IgD-negative memory B cell (primary cell): ENCODE measurements at regions not wholly inside any gene's neighbourhood (a gene's known extent, or its start where the extent isn't known, plus 50 kb on each side); places are given as distances from the start of the nearest gene placed in this dataset.
A peak's percentile ranks its signal among the peaks of the same experiment; 100 is the strongest.
"Not testable (repeated sequence)": the region's sequence is repeated elsewhere in the genome, so short reads cannot be mapped to it uniquely, and the experiment has no call there.

Experiments used
- H3K27ac Mint-ChIP-seq, 3 donors: one replicate each; pipeline ENCODE4 v1.8.0; 2020 to 2022; ENCODE audit warnings: mild to moderate bottlenecking in 3 of 3, mixed read lengths in 3 of 3, moderate library complexity in 1 of 3
- H3K27me3 Mint-ChIP-seq: one replicate; pipeline ENCODE4 v1.8.0; 2021; ENCODE audit warnings: mixed read lengths
- H3K36me3 Mint-ChIP-seq: one replicate; pipeline ENCODE4 v1.8.0; 2020; ENCODE audit warnings: mild to moderate bottlenecking, mixed read lengths
- H3K4me1 Mint-ChIP-seq, 3 donors: one replicate each; pipeline ENCODE4 v1.8.0; 2020 to 2022; ENCODE audit warnings: mixed read lengths in 3 of 3, mild to moderate bottlenecking in 1 of 3
- H3K4me3 Mint-ChIP-seq, 4 donors: one replicate each; pipeline ENCODE4 v1.8.0; 2020 to 2022; ENCODE audit warnings: mild to moderate bottlenecking in 4 of 4, mixed read lengths in 4 of 4, moderate library complexity in 3 of 4
- H3K9me3 Mint-ChIP-seq, 3 donors: one replicate each; pipeline ENCODE4 v1.8.0; 2020 to 2021; ENCODE audit warnings: mixed read lengths in 3 of 3, mild to moderate bottlenecking in 1 of 3

DNA sequence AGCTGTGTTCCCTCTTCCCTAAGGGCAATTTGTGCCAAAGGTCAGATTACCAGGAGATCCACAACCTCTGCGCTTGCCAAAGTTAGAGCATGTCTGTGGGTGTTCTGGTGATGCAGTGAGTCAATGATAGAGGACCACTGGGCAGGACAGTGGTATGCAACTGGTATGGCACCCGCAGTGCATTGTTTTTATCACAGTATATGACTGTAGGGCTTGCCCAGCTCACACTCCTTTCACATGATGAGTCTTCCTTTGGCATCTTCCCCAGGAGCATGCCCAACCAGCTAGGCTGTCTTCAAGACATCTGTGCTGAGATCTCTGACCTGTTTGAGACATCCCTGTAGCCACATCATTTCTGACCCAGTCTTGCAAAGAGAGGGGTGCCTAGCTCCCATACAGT is 1650.0 kb upstream of the CDH6 start:
- peaks cover 0 to 4% (median 3%) of the 10 kb centered on the region in 3 donors for H3K9me3 Mint-ChIP-seq
- H3K27me3 Mint-ChIP-seq: no peaks in the 10 kb centered on the region
- H3K4me3 Mint-ChIP-seq: no peak overlapping the region
- no peak overlapping the region for H3K27ac Mint-ChIP-seq
- H3K4me1 Mint-ChIP-seq: no peaks in the 10 kb centered on the region
- H3K36me3 Mint-ChIP-seq: no peaks in the 10 kb centered on the region

DNA sequence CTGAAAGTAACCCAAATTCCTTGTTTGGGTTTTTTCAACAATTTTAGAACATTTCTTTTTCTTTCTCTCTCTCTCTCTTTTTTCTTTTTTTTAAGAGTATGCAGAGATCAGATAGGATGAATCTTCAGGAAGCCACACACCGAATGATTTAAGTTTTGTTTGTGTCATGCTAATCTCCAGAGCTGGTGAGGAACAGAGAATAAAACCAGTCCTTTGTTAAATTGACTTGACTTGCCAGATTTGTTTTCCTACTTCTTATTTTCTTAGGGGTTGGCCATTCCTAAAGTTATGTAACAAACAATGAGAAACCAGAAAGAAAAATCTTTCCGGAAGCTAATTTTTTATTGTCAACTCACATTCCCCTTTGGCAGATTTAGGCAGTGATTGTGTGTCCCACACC is 1669.3 kb upstream of the CDH6 start:
- Mint-ChIP-seq H3K4me1 (no peaks in the 10 kb centered on the region), H3K27ac (no peak overlapping the region), H3K27me3 (no peaks in the 10 kb centered on the region), H3K9me3 (peaks cover 0 to 7% (median 4%) of the 10 kb centered on the region in 3 donors), H3K36me3 (no peaks in the 10 kb centered on the region), H3K4me3 (no peak overlapping the region)

DNA sequence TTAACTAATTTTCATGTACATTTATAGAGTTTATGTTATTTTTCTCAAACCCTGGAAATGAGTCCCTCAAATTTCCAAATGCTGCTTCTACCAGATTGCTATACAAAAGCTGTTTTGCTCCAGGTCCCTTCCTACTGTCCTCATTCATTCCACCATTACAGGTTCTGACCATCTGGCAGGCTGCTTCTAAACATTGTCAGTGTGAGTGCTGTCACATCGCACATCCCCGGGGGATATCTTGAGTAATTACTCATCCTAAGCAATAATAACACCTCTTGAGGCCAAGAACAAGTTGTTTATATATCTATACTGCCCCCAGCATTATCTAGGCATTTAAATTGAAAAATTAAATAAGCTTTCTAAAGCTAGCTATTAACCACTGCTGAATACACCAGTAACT is 1675.3 kb upstream of the CDH6 start:
- Mint-ChIP-seq H3K27me3 (no peaks in the 10 kb centered on the region), H3K36me3 (no peaks in the 10 kb centered on the region), H3K9me3 (peaks cover 0 to 4% (median 0%) of the 10 kb centered on the region in 3 donors), H3K4me3 (no peak overlapping the region), H3K4me1 (no peaks in the 10 kb centered on the region), H3K27ac (no peak overlapping the region)

DNA sequence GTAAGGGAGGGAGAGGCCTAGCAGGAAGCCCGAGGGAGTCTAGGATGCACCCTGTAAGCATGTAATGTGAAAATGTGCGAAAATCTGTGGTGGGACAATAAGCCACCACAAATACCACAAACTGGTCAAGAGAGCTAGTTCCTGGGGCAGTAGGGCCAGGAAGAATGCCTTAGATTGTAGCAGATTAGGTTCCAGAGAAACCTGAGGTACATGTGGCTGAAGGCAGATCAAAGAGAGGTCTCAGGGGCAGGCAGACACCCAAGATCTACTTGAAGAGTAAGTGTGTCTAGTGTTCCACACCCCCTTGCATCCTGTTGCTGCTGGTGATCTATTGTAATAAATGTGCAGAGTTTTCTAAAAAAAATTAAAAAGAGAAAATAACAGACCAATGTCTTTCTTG is 1677.3 kb upstream of the CDH6 start:
- H3K27ac Mint-ChIP-seq: no peak overlapping the region

DNA sequence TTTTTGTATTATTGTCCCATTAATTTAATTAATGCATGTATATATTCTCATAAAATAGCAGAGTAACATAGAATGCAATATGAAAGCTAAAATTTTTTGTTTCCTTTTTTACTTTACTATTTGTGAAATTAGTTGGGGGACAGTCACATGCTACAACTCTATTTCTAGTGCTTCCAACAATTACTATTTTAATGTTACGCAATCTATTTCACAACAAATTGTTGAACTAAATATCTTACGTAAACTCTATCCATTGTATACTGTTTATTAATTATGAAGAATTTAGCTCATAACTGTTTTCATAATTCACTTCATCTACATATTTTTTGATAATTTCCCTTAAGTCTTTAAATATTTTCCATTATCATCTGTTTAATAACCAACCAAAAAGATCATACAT is 1685.4 kb upstream of the CDH6 start:
- Mint-ChIP-seq H3K27me3 (no peaks in the 10 kb centered on the region), H3K36me3 (no peaks in the 10 kb centered on the region), H3K4me1 (no peaks in the 10 kb centered on the region), H3K4me3 (no peak overlapping the region), H3K9me3 (peaks cover 3 to 8% (median 3%) of the 10 kb centered on the region in 3 donors), H3K27ac (no peak overlapping the region)

More for the DNA sequence above, 1677.3 kb upstream of the CDH6 start:
- no peaks in the 10 kb centered on the region for H3K27me3 Mint-ChIP-seq
- no peak overlapping the region for H3K4me3 Mint-ChIP-seq
- H3K36me3 Mint-ChIP-seq: no peaks in the 10 kb centered on the region
- peaks cover 0 to 4% (median 0%) of the 10 kb centered on the region in 3 donors for H3K9me3 Mint-ChIP-seq
- H3K4me1 Mint-ChIP-seq: no peaks in the 10 kb centered on the region

DNA sequence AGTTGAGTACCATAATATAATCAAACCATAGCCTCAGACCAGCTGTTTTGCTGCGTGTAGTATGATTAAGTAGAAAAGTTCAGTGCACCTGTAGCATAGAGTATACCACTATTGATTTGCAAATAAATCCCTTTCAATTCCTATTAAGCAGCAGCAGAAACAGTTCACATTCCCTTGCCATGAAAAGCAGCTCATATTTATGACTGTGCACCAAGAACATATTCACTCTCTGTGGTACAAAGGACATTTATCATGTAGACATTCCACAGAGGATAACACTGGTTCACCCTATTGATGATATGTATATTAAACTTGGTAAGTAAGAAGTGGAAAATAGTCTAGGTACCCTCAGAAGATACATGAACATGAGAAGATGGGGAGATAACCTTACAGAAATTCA is 1689.1 kb upstream of the CDH6 start:
- Mint-ChIP-seq H3K4me3 (no peak overlapping the region), H3K36me3 (no peaks in the 10 kb centered on the region), H3K27ac (no peak overlapping the region), H3K4me1 (no peaks in the 10 kb centered on the region), H3K9me3 (peaks cover 6 to 12% (median 7%) of the 10 kb centered on the region in 3 donors), H3K27me3 (no peaks in the 10 kb centered on the region)

DNA sequence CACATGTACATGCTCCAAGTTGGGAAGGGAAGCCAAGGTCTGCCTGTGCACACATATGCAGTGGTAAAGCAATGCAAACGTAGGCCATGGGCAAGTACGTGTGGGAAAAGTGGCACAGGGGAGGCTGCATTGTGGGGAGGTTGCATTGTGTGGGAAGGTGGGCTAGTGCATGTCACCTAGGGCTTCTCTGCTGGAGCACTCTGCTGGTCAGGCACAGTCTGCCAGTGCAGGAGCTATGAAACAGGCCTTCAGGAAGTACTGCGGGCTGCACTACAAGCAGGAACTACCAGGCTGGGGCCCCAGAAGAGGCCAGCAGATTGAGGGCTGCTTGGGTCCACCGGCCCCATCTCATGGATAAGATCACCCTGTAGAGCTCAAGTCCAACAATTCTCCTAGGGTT is 1694.6 kb upstream of the CDH6 start:
- Mint-ChIP-seq H3K9me3 (peaks cover 10 to 32% (median 20%) of the 10 kb centered on the region in 3 donors), H3K27me3 (no peaks in the 10 kb centered on the region), H3K4me1 (no peaks in the 10 kb centered on the region), H3K27ac (no peak overlapping the region), H3K36me3 (peaks cover 1% of the 10 kb centered on the region), H3K4me3 (no peak overlapping the region)

DNA sequence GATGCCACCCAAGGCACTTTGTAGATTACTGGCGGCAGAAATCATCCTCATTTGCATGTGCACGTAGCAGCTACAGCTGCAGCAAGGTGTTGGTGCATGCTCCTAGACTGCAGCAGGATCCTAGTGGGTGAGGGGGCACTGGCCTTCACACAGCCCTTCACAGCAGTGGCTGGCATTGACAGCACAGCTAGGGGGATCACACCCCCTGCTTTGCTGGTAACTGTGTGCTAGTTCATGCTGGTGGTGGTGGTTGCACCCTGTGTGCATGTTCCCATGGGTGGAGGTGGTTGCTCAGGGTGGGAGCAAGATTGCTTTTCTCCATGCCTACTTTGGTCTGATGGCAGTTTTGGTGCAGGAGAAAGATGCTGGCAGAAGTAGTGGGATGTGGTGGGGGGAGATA is 1695.1 kb upstream of the CDH6 start:
- Mint-ChIP-seq H3K4me3 (peak overlapping the region in 1 of 4 donors; percentile 28), H3K9me3 (peaks cover 10 to 32% (median 20%) of the 10 kb centered on the region in 3 donors), H3K4me1 (no peaks in the 10 kb centered on the region), H3K27me3 (no peaks in the 10 kb centered on the region), H3K27ac (no peak overlapping the region), H3K36me3 (peaks cover 1% of the 10 kb centered on the region)

DNA sequence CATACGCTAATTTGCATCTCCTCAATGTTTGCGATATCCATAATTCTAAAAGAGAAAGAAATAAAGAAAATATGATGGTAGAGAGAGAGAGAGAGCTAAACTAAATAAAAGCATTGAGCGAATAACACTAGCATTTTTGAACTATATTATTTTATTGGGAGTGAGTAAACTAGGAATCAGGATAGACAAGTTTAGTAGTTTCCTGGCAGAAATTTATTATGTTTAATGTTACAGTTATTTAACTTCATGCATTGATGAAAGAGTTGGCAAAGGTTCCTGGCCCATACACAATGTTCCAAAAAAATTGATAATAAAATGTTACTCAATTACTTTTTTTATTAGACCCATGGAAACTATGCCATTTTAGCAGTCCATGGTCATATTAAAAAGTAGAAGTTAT is 1708.2 kb upstream of the CDH6 start:
- no peaks in the 10 kb centered on the region for H3K36me3 Mint-ChIP-seq
- no peak overlapping the region for H3K27ac Mint-ChIP-seq
- H3K4me1 Mint-ChIP-seq: no peaks in the 10 kb centered on the region
- no peaks in the 10 kb centered on the region for H3K27me3 Mint-ChIP-seq
- H3K9me3 Mint-ChIP-seq: peaks cover 0 to 22% (median 4%) of the 10 kb centered on the region in 3 donors
- H3K4me3 Mint-ChIP-seq: no peak overlapping the region

DNA sequence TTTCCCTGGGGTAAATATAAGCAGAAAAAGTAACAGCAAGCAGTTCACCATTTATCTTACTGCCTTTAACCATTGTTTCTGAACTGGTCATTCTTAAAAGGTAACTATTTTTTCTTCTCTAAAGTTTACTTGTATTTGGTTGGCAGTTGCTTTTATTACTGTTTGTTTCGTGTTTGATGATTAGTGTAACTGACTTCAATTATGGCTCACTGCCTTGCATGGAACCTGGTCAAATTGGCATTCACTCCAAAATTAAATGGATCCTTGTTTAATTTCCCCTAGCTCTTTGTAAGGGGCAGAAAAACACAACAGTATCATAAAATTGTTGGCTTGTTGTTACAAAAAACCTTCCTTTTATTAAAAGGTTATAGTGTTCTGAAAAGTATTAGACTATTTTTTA is 1723.9 kb upstream of the CDH6 start:
- H3K27ac Mint-ChIP-seq: no peak overlapping the region
- peaks cover 2 to 18% (median 3%) of the 10 kb centered on the region in 3 donors for H3K9me3 Mint-ChIP-seq
- no peaks in the 10 kb centered on the region for H3K27me3 Mint-ChIP-seq
- no peaks in the 10 kb centered on the region for H3K4me1 Mint-ChIP-seq
- H3K36me3 Mint-ChIP-seq: no peaks in the 10 kb centered on the region
- no peak overlapping the region for H3K4me3 Mint-ChIP-seq

DNA sequence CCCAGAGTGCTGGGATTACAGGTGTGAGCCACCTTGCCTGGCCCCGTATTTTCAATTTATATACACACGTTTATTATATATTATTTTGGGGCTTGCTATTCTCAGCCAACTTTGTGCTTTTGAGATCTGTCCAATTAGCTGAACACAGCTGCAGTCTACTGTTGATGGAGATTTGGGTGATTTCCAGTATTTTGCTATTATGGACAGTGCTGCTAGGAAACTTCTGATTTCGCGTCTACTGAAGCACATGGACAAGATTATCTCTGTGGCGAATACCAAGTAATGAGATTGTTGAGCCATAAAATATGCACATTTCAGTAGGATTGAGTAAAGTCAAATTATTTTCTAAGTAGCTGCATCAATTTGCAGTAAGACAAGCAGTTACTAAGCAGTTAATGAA is 1731.2 kb upstream of the CDH6 start:
- H3K27me3 Mint-ChIP-seq: no peaks in the 10 kb centered on the region
- H3K4me3 Mint-ChIP-seq: no peak overlapping the region
- H3K27ac Mint-ChIP-seq: no peak overlapping the region
- no peaks in the 10 kb centered on the region for H3K4me1 Mint-ChIP-seq
- H3K9me3 Mint-ChIP-seq: peaks cover 0 to 8% (median 0%) of the 10 kb centered on the region in 3 donors
- H3K36me3 Mint-ChIP-seq: no peaks in the 10 kb centered on the region

DNA sequence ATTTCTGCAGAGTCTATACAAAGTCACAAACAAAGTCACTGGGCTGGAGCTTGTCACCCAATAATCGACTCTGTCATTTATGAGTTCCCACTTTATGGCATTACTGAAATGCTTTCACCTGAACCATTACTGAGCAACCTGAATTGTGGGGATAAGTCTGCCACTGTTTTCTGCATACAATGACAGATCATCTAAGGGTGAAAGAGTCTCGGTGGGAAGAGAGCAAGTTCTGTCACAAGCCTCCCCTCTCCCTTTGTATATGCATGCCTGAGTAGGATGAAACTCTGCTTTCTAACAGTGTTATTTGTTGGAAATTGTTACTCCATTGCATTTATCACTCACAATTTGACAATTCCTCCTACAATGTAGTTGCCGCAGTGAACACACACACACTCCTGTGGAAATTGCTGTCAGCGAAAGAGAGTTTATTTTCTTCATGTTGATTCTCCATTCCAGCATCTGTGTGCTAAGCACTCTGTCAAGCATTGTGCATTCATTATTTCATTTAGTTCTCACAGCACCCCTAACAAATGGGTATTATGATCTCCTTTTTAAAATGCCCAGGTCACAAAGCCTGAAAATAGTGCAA is 1732.4 kb upstream of the CDH6 start:
- H3K9me3 Mint-ChIP-seq: no peaks in the 10 kb centered on the region
- H3K4me3 Mint-ChIP-seq: no peak overlapping the region
- H3K27me3 Mint-ChIP-seq: no peaks in the 10 kb centered on the region
- H3K4me1 Mint-ChIP-seq: no peaks in the 10 kb centered on the region
- no peak overlapping the region for H3K27ac Mint-ChIP-seq
- H3K36me3 Mint-ChIP-seq: no peaks in the 10 kb centered on the region

DNA sequence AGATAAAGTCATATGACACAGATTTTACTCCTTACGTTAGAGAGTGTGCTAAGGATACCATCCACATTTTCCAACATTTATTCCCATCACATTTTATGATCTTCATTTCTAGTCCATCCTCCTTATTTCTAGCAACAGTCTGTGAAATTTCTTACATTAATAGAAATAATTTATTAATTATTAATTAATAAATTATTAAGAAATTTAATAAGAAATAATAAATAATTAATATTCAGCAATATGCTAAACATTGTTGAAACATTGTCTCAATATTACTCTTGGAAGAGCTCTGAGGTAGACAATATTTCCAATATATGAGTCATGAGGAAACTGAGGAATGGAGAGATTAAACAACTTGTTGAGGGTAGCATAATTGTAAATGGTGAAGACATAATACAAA is 1742.5 kb upstream of the CDH6 start:
- not testable (repeated sequence) for H3K27ac Mint-ChIP-seq, H3K27me3 Mint-ChIP-seq, H3K9me3 Mint-ChIP-seq, H3K36me3 Mint-ChIP-seq, H3K4me3 Mint-ChIP-seq, H3K4me1 Mint-ChIP-seq

DNA sequence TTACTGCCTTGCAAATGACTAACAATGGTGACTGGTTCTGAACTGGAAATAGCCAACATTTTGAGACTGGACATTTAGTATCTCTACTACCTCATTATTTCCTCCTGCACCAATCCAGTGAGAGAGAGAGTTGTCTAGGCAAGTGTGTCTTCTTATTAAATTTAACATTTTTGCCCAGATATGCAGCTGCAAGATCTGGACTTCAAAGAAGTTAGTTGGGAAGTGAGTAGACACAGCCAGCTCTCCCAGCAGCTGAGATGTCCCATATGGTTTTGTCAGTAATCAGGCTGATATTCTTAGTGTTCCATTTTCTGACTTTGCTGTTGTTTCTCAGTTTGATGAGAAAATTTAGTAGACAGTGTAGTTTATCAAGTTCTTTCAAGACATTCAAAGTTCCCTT is 1778.8 kb upstream of the CDH6 start:
- Mint-ChIP-seq H3K4me1 (no peaks in the 10 kb centered on the region), H3K9me3 (peaks cover 3 to 6% (median 3%) of the 10 kb centered on the region in 3 donors), H3K27me3 (no peaks in the 10 kb centered on the region), H3K4me3 (no peak overlapping the region), H3K36me3 (no peaks in the 10 kb centered on the region), H3K27ac (no peak overlapping the region)

DNA sequence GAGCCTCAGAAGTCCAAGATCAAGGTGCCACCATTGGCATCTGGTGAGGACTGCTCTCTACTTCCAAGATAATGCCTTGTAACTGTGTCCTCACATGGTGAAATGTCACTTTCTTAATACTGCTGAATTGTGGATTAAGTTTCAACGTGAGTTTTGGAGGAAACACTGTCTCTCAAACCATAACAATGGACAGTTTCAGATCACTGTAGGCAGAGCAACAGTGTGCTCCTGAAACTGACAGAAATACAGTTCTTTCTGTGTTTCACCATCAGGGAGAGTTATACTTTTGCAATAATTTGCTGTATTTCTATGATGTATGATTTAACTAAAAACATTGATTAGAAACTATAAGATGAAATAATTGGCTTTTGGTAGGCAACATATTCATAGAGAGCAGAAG is 1780.5 kb upstream of the CDH6 start:
- no peaks in the 10 kb centered on the region for H3K4me1 Mint-ChIP-seq
- H3K27me3 Mint-ChIP-seq: no peaks in the 10 kb centered on the region
- H3K36me3 Mint-ChIP-seq: no peaks in the 10 kb centered on the region
- no peak overlapping the region for H3K4me3 Mint-ChIP-seq
- H3K9me3 Mint-ChIP-seq: peaks cover 3 to 6% (median 3%) of the 10 kb centered on the region in 3 donors
- H3K27ac Mint-ChIP-seq: no peak overlapping the region

DNA sequence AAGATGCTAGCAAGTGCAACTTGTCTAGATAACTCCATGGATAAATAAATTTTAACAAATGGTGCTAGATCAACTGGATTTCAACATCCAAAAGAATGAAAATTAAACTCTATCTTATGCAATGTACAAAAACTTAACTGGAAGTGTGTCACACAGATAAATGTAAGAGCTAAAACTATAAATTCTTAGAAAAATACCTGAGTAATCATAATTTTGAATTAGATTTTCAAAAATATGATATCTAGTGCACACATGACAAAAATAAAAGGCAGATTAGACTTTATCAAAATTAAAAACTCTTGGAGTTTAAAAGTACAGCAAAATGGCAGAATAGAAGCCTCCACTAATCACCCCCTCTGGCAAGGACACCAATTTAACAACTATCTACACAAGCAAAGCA is 1791.2 kb upstream of the CDH6 start:
- H3K9me3 Mint-ChIP-seq: peaks cover 3 to 26% (median 3%) of the 10 kb centered on the region in 3 donors
- H3K4me1 Mint-ChIP-seq: no peaks in the 10 kb centered on the region
- no peaks in the 10 kb centered on the region for H3K36me3 Mint-ChIP-seq
- no peak overlapping the region for H3K4me3 Mint-ChIP-seq
- no peaks in the 10 kb centered on the region for H3K27me3 Mint-ChIP-seq
- no peak overlapping the region for H3K27ac Mint-ChIP-seq

DNA sequence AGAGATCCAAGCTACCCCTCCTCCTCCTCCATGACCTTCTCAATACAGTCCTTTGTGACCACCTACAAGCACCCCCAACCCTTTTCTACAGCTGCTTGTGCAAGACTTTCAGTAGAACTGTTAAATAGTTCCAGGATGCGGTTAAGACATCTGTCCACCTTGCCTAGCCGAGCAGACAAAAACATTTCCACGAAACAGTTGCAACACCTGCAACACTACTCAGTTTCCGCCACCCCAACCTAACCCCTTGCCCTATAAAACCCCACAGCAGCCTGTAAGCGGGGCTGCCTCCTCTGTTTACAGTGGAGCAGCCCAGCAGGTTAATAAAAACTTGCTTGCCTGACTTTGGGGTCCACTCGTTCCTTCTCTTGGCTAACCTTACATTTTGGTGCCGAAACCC is 1803.5 kb upstream of the CDH6 start:
- Mint-ChIP-seq H3K9me3 (peaks cover 0 to 14% (median 6%) of the 10 kb centered on the region in 3 donors), H3K36me3 (no peaks in the 10 kb centered on the region), H3K4me1 (no peaks in the 10 kb centered on the region), H3K4me3 (no peak overlapping the region), H3K27ac (no peak overlapping the region), H3K27me3 (no peaks in the 10 kb centered on the region)
